GM23338 (cell line): ENCODE measurements at regions not wholly inside any gene's neighbourhood (a gene's known extent, or its start where the extent isn't known, plus 50 kb on each side); places are given as distances from the start of the nearest gene placed in this dataset.
"Not testable (repeated sequence)": the region's sequence is repeated elsewhere in the genome, so short reads cannot be mapped to it uniquely, and the experiment has no call there.

Experiments used
- ATAC-seq: fragments of 200-7000 bp; cut with Tn5 transposase; 3 replicates; pipeline ENCODE4 v1.9.1; 2020
- DNase-seq: peaks from one replicate; pipeline ENCODE4 v3.0.0-alpha.2; 2015; ENCODE audit warnings: low spot score
- H2AFZ ChIP-seq: fragments of 200-600 bp; sonication (generic); 2 replicates; pipeline ENCODE4 v1.8.0; 2016; ENCODE audit warnings: antibody characterized with exemption, mild to moderate bottlenecking, moderate library complexity
- H3F3A ChIP-seq: fragments of 200-600 bp; sonication (generic); replicated peaks from 2 replicates; pipeline ENCODE4 v1.8.0; 2017; ENCODE audit warnings: antibody characterized with exemption, mixed run types, low read depth
- H3K27ac ChIP-seq: fragments of 200-600 bp; sonication (generic); 2 replicates; pipeline ENCODE4 v1.6.1; 2016; ENCODE audit warnings: low read depth
- H3K27me3 ChIP-seq: fragments of 200-600 bp; sonication (generic); 2 replicates; pipeline ENCODE4 v1.8.0; 2016; ENCODE audit warnings: mild to moderate bottlenecking, mixed run types, moderate library complexity; ENCODE audit not compliant: insufficient read depth
- H3K36me3 ChIP-seq: fragments of 200-600 bp; sonication (generic); 2 replicates; pipeline ENCODE4 v1.8.0; 2016; ENCODE audit warnings: mild to moderate bottlenecking; ENCODE audit not compliant: insufficient read depth
- H3K4me1 ChIP-seq: fragments of 200-600 bp; sonication (generic); 2 replicates; pipeline ENCODE4 v1.8.0; 2016; ENCODE audit warnings: mild to moderate bottlenecking, moderate library complexity; ENCODE audit not compliant: insufficient read depth
- H3K4me2 ChIP-seq: fragments of 200-600 bp; sonication (generic); 2 replicates; pipeline ENCODE4 v1.7.1; 2017; ENCODE audit warnings: mixed run types
- H3K4me3 ChIP-seq: fragments of 200-600 bp; sonication (generic); 2 replicates; pipeline ENCODE4 v1.6.1; 2016; ENCODE audit warnings: mixed run types
- H3K79me2 ChIP-seq: fragments of 200-600 bp; sonication (generic); replicated peaks from 2 replicates; pipeline ENCODE4 v1.8.0; 2017; ENCODE audit warnings: mild to moderate bottlenecking; ENCODE audit not compliant: insufficient read depth
- H3K9me2 ChIP-seq: fragments of 200-600 bp; sonication (generic); 2 replicates; pipeline ENCODE4 v1.8.0; 2017; ENCODE audit not compliant: insufficient read depth
- H4K20me1 ChIP-seq: fragments of 200-600 bp; sonication (generic); replicated peaks from 2 replicates; pipeline ENCODE4 v1.8.0; 2017; ENCODE audit warnings: mild to moderate bottlenecking; ENCODE audit not compliant: insufficient read depth
- H3K27ac Mint-ChIP-seq: 2 replicates; pipeline ENCODE4 v1.8.0; 2020; ENCODE audit warnings: inconsistent platforms, mild to moderate bottlenecking, moderate library complexity, mixed read lengths
- H3K27me3 Mint-ChIP-seq: 3 replicates; pipeline ENCODE4 v1.8.0; 2022; ENCODE audit warnings: low read depth, mild to moderate bottlenecking, moderate library complexity, mixed read lengths, inconsistent platforms; ENCODE audit not compliant: insufficient read depth, poor library complexity
- H3K36me3 Mint-ChIP-seq: 3 replicates; pipeline ENCODE4 v1.8.0; 2021; ENCODE audit warnings: low read depth, mild to moderate bottlenecking, inconsistent platforms, moderate library complexity, mixed read lengths
- H3K4me1 Mint-ChIP-seq: 3 replicates; pipeline ENCODE4 v1.8.0; 2020; ENCODE audit warnings: mild to moderate bottlenecking, inconsistent platforms, mixed read lengths
- H3K4me3 Mint-ChIP-seq: 3 replicates; pipeline ENCODE4 v1.8.0; 2021; ENCODE audit warnings: moderate library complexity, mild to moderate bottlenecking, inconsistent platforms, mixed read lengths
- H3K9me3 Mint-ChIP-seq: 3 replicates; pipeline ENCODE4 v1.8.0; 2020; ENCODE audit warnings: moderate library complexity, mild to moderate bottlenecking, inconsistent platforms, mixed read lengths
- CREB1 ChIP-seq: fragments of 250-450 bp; sonication (Bioruptor Pico); IDR thresholded peaks from 2 replicates; pipeline ENCODE4 v1.5.0; 2020; ENCODE audit warnings: low read depth, mild to moderate bottlenecking, moderate library complexity
- CTCF ChIP-seq, 2 experiments: fragments of 200-600 bp in 1 of 2; sonication (generic) in 1 of 2; conservative IDR thresholded peaks; 2 replicates each; pipeline versions ENCODE4 v1.5.1 to v1.6.1; 2016 to 2017; ENCODE audit warnings: antibody characterized with exemption in 2 of 2, low read depth in 2 of 2, mild to moderate bottlenecking in 2 of 2, moderate library complexity in 1 of 2
- ETS1 ChIP-seq: IDR thresholded peaks from 2 replicates; pipeline ENCODE4 v1.6.1; 2016; ENCODE audit warnings: antibody characterized with exemption
- EZH2 ChIP-seq: fragments of 200-600 bp; sonication (generic); IDR thresholded peaks from one replicate; pipeline ENCODE4 v1.8.0; 2017; ENCODE audit warnings: antibody characterized with exemption, mild to moderate bottlenecking, low read depth; ENCODE audit not compliant: unreplicated experiment
- EZH2phosphoT487 ChIP-seq: fragments of 200-600 bp; sonication (generic); IDR thresholded peaks from one replicate; pipeline ENCODE4 v1.8.1; 2018; ENCODE audit warnings: antibody characterized with exemption; ENCODE audit not compliant: unreplicated experiment
- JUNB ChIP-seq: IDR thresholded peaks from one replicate; pipeline ENCODE4 v1.6.1; 2016; ENCODE audit warnings: antibody characterized with exemption; ENCODE audit not compliant: unreplicated experiment
- NANOG ChIP-seq: IDR thresholded peaks from 2 replicates; pipeline ENCODE4 v1.6.1; 2016; ENCODE audit warnings: antibody characterized with exemption, borderline replicate concordance
- POLR2AphosphoS5 ChIP-seq: IDR thresholded peaks from 2 replicates; pipeline ENCODE4 v1.6.1; 2016; ENCODE audit warnings: antibody characterized with exemption, low read depth
- STAT1 ChIP-seq: IDR thresholded peaks from one replicate; pipeline ENCODE4 v1.6.1; 2016; ENCODE audit warnings: antibody characterized with exemption; ENCODE audit not compliant: unreplicated experiment
- ZNF114 ChIP-seq: fragments of 250-450 bp; sonication (Bioruptor Pico); IDR thresholded peaks from 2 replicates; pipeline ENCODE4 v1.5.0; 2020; ENCODE audit warnings: mild to moderate bottlenecking, moderate library complexity
- ZNF331 ChIP-seq: fragments of 250-450 bp; sonication (Bioruptor Pico); IDR thresholded peaks from 2 replicates; pipeline ENCODE4 v1.5.0; 2020; ENCODE audit warnings: low read depth, mild to moderate bottlenecking, moderate library complexity
- TF ChIP-seq, protein P1 (sequence below): IDR thresholded peaks from one replicate; pipeline ENCODE4 v1.6.1; 2018; ENCODE audit warnings: antibody characterized with exemption; ENCODE audit not compliant: unreplicated experiment

GRCh38 chr10:83520386-83520785, 618.9 kb upstream of the GHITM start:
- not testable (repeated sequence) for H3K4me3 Mint-ChIP-seq, H3K4me1 Mint-ChIP-seq, H4K20me1 ChIP-seq, DNase-seq, H3K4me2 ChIP-seq, H3K9me2 ChIP-seq, ATAC-seq, H3K27me3 Mint-ChIP-seq, H3F3A ChIP-seq, H3K36me3 ChIP-seq, H3K27ac ChIP-seq, H3K4me1 ChIP-seq, H3K4me3 ChIP-seq, H3K27ac Mint-ChIP-seq, H3K27me3 ChIP-seq, H3K9me3 Mint-ChIP-seq, H3K36me3 Mint-ChIP-seq, H3K79me2 ChIP-seq, H2AFZ ChIP-seq

GRCh38 chr10:83522456-83522855, 616.9 kb upstream of the GHITM start:
- no peak overlapping the region for H3K27ac ChIP-seq
- TF ChIP-seq CTCF (conservative IDR thresholded peaks at IDR 0.05; ENCODE audit: low read depth in 2 of 2) (no peak), NANOG (no peak), EZH2phosphoT487 (no peak), CREB1 (CRISPR knock-in tag) (no peak), ZNF331 (CRISPR knock-in tag) (no peak), ETS1 (no peak), STAT1 (no peak), ZNF114 (CRISPR knock-in tag) (no peak), POLR2AphosphoS5 (no peak), EZH2 (no peak), JUNB (no peak)
- TF ChIP-seq, protein P1, sequence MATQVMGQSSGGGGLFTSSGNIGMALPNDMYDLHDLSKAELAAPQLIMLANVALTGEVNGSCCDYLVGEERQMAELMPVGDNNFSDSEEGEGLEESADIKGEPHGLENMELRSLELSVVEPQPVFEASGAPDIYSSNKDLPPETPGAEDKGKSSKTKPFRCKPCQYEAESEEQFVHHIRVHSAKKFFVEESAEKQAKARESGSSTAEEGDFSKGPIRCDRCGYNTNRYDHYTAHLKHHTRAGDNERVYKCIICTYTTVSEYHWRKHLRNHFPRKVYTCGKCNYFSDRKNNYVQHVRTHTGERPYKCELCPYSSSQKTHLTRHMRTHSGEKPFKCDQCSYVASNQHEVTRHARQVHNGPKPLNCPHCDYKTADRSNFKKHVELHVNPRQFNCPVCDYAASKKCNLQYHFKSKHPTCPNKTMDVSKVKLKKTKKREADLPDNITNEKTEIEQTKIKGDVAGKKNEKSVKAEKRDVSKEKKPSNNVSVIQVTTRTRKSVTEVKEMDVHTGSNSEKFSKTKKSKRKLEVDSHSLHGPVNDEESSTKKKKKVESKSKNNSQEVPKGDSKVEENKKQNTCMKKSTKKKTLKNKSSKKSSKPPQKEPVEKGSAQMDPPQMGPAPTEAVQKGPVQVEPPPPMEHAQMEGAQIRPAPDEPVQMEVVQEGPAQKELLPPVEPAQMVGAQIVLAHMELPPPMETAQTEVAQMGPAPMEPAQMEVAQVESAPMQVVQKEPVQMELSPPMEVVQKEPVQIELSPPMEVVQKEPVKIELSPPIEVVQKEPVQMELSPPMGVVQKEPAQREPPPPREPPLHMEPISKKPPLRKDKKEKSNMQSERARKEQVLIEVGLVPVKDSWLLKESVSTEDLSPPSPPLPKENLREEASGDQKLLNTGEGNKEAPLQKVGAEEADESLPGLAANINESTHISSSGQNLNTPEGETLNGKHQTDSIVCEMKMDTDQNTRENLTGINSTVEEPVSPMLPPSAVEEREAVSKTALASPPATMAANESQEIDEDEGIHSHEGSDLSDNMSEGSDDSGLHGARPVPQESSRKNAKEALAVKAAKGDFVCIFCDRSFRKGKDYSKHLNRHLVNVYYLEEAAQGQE: no peak

More at GRCh38 chr10:83522456-83522855, 616.9 kb upstream of the GHITM start:
- H3F3A ChIP-seq: no peaks in the 10 kb centered on the region
- H4K20me1 ChIP-seq: no peaks in the 10 kb centered on the region
- no peak for DNase-seq
- no peak overlapping the region for H2AFZ ChIP-seq
- H3K4me1 ChIP-seq: no peaks in the 10 kb centered on the region
- Mint-ChIP-seq H3K9me3 (no peaks in the 10 kb centered on the region), H3K27ac (no peak overlapping the region), H3K36me3 (no peaks in the 10 kb centered on the region), H3K4me1 (no peaks in the 10 kb centered on the region), H3K4me3 (no peak overlapping the region), H3K27me3 (no peaks in the 10 kb centered on the region)
- H3K9me2 ChIP-seq: no peaks in the 10 kb centered on the region
- no peaks in the 10 kb centered on the region for H3K27me3 ChIP-seq
- no peak overlapping the region for H3K4me3 ChIP-seq
- no peak overlapping the region for H3K4me2 ChIP-seq
- no peaks in the 10 kb centered on the region for H3K36me3 ChIP-seq
- no peak for ATAC-seq
- H3K79me2 ChIP-seq: no peaks in the 10 kb centered on the region
